HG02943 (cell line): ENCODE measurements at regions not wholly inside any gene's neighbourhood (a gene's known extent, or its start where the extent isn't known, plus 50 kb on each side); places are given as distances from the start of the nearest gene placed in this dataset.

Experiments used
- ATAC-seq: cut with Tn5 transposase; IDR thresholded peaks from one replicate; pipeline ENCODE4 v1.9.1; 2021; ENCODE audit warnings: mild to moderate bottlenecking, low read depth, moderate library complexity; ENCODE audit not compliant: unreplicated experiment

DNA sequence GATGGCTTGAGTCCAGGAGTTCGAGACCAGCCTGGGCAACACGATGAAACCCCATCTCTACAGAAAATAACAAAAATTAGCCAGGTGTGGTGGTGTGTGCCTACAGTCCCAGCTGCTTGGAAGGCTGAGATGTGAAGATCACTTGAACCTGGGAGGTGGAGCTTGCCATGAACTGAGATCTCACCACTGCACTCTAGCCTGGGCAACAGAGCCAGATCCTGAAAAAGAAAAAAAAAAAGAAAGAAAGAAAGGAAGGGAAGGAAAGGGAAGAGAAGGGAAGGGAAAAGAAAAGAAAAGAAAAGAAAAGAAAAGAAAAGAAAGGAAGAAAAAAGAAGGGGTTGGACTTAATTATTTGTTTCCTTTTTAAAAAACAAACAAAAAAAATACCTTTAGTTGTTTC is 764.2 kb downstream of the IRX1 start:
- no peak for ATAC-seq

GRCh38 chr5:4361753-4362152 is 766.1 kb downstream of the IRX1 start:
- ATAC-seq, result no peak

DNA sequence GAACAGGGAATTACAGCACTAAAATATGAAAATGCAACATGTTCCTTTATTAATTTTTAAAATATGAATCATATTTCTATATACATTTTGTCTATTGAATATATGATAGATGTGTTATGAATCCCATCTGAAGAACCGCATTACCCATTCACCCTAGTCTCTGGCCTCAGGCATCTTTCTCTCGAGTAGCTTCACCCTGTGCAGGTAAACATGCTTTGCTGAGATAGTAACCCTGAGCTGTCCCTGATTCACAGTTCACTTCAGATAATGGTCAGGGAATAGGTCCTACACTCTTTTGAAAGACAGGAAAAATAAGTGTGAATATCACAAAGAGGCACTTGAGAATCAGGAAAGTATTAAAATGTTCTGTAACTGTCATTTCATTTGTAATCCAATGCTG is 766.8 kb downstream of the IRX1 start:
- ATAC-seq, result no peak

- no peak for ATAC-seq
Measured at GRCh38 chr5:4363045-4363444, 767.4 kb downstream of the IRX1 start.

GRCh38 chr5:4366628-4367027 is 771.0 kb downstream of the IRX1 start:
- ATAC-seq, result no peak

DNA sequence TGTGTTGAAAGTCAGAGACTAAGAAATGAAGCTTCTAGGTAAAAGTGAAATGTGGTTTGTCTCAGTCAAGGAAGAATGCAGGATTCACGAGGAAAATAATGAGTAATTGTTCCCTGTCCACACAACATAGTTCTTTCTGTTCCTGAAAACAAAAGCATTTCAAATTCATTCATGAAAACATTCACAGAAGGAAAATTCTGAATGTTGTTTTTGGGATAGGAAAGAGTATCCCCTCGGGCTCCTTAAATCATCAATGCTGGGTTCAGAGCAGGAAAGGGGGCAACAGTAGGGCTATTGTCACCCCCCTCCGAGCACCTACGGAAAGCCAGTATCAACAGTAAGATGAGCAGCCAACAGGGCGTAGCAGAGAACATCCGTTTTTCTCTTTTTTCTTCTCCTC is 769.9 kb upstream of the ADAMTS16 start:
- ATAC-seq, result no peak

DNA sequence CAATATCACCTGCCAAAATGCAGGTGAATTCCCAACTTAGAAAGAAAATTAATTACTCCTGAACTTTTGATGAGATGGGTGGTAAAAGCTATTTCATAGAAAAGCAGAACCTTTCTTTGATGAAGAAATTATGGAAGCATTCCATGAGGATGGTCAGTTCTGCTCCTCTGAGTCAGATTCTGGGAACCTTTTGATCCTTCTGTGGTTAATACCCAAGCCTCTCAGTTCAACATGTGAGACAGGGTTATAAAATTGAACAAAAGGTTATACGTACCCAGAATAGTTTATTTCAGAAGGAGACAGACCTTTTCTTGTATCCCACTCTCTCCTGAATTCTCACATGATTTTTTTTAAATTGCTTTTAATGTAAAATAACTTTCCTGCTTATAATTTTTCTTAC is 767.6 kb upstream of the ADAMTS16 start:
- no peak for ATAC-seq

GRCh38 chr5:4373051-4373820 is 766.9 kb upstream of the ADAMTS16 start:
- ATAC-seq, result no peak

DNA sequence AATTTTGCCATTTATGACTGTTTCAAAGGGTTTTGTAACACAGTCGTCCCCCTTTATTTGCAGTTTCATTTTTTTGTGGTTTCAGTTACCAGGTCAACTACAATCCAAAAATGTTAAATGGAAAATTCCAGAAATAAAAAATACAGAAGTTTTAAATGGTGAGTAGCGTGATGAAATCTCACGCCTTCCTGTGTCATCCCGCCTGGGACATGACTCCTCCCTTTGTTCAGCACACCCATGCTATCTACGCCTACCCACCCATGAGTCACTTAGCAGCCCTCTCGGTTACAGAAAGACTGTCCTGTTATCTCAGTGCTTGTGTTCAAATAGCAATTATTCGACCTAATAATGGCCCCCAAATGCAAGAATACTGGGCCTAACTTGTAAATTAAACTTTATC is 765.3 kb upstream of the ADAMTS16 start:
- no peak for ATAC-seq

DNA sequence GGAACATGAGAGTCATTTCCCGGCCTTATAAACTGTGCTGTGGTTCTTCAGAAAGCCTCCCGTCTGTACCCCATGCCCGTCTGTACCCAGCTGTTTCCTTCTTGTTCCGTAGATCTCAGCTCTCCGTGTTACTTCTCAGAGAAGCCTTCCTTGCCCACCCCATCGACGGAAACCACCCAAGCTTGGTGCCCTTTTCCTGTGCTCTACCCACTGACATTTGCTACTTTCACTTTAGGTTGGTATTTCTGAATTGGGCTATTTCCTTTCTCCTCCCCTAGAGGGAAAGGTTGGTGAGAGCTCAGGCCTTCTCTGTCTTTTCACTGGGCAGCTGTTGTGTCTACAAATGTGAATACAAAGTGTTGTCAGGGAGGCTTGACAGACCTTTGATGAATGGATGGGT is 764.5 kb upstream of the ADAMTS16 start:
- ATAC-seq, result no peak

DNA sequence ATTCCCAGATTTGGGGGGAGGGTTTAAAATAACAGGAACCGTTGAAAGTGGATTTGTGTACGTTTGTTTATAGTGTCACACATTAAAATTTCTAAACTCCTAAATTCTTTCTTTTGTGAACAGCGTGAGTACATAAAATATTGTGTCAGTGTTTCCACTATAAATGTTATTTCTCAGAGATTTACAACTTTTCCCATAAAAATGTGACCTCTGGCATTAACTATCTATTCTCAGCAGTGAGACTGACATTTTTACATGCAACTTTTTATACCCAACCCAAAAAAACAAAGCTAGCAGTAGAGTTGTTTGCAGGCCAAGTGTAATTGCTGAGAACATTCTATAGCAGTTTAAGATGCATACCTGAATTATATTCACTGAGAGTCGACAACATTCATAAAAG is 757.0 kb upstream of the ADAMTS16 start:
- no peak for ATAC-seq

DNA sequence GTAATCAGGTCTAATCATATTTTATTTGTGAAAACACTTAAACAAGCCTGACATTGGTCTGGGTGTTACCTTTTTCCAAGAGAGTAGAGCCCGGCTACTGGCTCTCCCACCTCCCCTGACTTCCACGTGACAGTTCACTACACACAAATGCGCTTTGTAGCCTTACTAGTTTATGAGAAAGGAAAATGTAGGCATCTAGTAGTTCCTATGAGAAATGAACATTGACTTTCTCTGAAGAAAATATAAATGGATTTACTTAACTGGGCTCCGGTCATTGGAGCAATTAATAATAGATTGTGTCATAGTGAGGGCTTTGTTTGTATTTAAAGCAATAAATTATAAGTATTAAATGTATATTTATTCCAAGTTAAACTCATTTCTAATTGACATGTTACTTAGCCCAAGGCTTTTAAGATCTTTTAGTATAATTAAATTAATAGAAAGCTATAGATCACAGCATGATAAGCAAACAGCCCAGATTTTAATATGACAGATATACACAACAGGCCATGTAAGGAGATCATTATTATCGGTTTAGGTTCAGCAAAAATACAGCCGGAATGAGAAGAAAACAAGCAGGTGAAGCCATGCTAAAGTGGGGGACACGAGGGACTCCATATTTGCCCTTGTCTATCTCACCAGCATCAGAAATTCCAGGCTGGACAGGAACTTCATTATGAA is 756.5 kb upstream of the ADAMTS16 start:
- ATAC-seq, result no peak

DNA sequence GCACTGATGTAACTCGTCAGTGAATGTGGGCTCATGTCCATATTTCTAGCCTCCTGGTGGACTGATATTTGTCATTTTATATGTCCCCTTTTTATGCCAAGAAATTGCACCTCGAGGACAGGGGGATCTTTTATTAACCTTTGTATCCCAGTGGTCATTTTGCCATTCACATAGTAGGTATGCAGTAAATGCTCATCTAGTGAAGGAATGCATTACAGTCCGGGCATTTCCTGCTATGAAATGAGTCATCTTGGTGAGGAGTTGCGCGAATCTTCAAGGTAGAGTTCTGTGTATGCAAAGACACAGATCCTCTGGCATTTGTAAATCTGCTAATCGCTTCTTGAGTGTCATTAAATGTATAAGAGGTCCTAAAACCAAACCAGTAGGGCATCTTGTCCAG is 755.5 kb upstream of the ADAMTS16 start:
- no peak for ATAC-seq

DNA sequence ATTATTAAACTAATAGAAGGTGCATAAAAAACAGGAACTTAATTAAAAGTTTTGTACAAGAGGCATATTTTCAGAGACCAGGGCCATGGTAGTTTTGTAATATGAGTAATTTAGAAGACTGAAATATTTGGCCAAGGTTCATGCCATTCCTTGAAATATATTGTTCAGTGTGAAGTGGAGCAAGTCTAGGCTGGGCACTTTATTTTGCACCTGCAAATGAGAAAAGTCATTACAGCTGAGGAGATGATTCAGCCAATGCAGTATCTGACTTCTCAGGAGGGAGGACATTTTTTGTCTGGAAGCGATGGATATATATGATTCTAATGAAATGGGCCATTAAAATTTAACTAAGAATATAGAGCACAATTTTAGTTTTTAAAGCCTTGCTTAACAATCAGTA is 754.0 kb upstream of the ADAMTS16 start:
- ATAC-seq, result no peak

- no peak for ATAC-seq
Measured at GRCh38 chr5:4387290-4387689, 752.8 kb upstream of the ADAMTS16 start.

DNA sequence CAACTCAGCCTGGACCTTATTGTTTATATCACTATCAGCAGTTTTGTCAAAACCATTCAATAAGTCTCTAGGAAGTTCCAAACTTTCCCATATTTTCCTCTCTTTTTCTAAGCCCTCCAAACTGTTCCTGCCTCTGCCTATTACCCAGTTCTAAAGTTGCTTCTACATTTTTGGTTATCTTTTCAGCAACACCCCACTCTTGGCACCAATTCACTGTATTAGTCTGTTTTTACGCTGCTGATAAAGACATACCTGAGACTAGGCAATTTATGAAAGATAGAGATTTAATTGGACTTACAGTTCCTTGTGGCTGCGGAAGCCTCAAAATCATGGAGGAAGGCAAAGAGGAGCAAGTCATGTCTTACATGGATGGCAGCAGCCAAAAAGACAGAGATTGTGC is 744.4 kb upstream of the ADAMTS16 start:
- ATAC-seq, result no peak

GRCh38 chr5:4405614-4406219 is 734.4 kb upstream of the ADAMTS16 start:
- ATAC-seq, result no peak

GRCh38 chr5:4410151-4410550 is 730.0 kb upstream of the ADAMTS16 start:
- no peak for ATAC-seq

DNA sequence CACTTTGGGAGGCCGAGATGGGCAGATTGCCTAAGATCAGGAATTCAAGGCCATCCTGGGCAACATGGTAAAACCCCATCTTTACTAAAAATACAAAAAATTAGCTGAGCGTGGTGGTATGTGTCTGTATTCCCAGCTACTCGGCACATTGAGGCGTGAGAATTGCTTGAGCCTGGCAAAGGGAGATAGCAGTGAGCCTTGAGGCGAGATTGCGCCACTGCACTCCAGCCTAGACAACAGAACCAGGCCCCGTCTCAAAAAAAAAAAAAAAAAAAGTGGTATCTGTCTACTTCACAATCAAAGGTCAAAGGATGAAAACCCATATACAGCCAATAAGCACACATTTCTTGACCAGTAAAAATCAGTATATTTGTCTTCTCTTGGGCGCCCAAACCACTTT is 728.5 kb upstream of the ADAMTS16 start:
- ATAC-seq, result no peak

GRCh38 chr5:4413996-4414395 is 726.1 kb upstream of the ADAMTS16 start:
- ATAC-seq, result no peak

DNA sequence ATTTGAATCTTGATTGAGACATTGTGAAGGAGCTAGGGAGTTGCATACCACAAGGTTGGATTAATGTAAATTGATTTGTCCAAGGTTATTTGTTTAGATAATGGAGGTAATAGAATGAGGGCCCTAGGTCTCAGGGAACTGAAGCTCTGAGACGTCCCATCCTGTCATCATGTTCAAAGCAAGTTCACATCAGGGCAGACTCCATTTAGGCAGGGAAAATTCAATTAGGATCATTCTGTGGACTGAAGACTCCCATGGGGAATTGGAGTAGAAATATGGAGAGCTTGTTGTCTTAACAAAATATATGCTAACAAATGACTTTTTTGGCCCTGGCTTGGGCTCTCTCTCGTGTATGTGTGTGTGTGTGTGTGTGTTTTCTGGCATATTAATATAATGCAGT is 722.0 kb upstream of the ADAMTS16 start:
- no peak for ATAC-seq

- ATAC-seq, result no peak
Measured at GRCh38 chr5:4419281-4419680, 720.8 kb upstream of the ADAMTS16 start.
